Esophagus squamous epithelium (tissue), 5 donors: ENCODE measurements at regions not wholly inside any gene's neighbourhood (a gene's known extent, or its start where the extent isn't known, plus 50 kb on each side); places are given as distances from the start of the nearest gene placed in this dataset.

ENCODE experiments used
- DNase-seq: peaks from one replicate; lab custom pipeline; 2025; lab: John Stamatoyannopoulos, UW
- H3K27ac ChIP-seq, 4 donors: fragments of 200-600 bp; sonication (generic); one replicate each; pipeline ENCODE4 v1.5.1; 2016 to 2019; ENCODE audit warnings: mild to moderate bottlenecking in 1 of 4
- H3K27me3 ChIP-seq, 4 donors: fragments of 200-600 bp; sonication (generic); 1 replicate in 3 of 4; 2 replicates in 1 of 4; pipeline versions ENCODE4 v1.5.1 to v1.6.0; 2017 to 2021; ENCODE audit warnings: antibody characterized with exemption in 1 of 4
- H3K36me3 ChIP-seq, 3 donors: fragments of 200-600 bp; sonication (generic); one replicate each; pipeline ENCODE4 v1.5.1; 2016 to 2019
- H3K4me1 ChIP-seq, 3 donors: fragments of 200-600 bp; sonication (generic); one replicate each; pipeline ENCODE4 v1.5.1; 2017 to 2019
- H3K4me3 ChIP-seq, 4 donors: fragments of 200-600 bp; sonication (generic); 1 replicate in 3 of 4; 2 replicates in 1 of 4; pipeline ENCODE4 v1.5.1; 2016 to 2019; ENCODE audit warnings: mild to moderate bottlenecking in 2 of 4, moderate library complexity in 1 of 4
- H3K9me3 ChIP-seq, 3 donors: fragments of 200-600 bp; sonication (generic); one replicate each; pipeline ENCODE4 v1.5.1; 2016 to 2019
- POLR2A ChIP-seq, 4 donors: fragments of 450-650 bp; IDR thresholded peaks; one replicate each; pipeline ENCODE4 v1.6.1; 2017; ENCODE audit warnings: antibody characterized with exemption in 4 of 4, mild to moderate bottlenecking in 4 of 4, moderate library complexity in 3 of 4
- WGBS, 2 donors: methylation state at CpG; one replicate each; pipeline ENCODE4 v1.1.5; 2018; 5-methylcytosine and 5-hydroxymethylcytosine counted together
- intact Hi-C: fragments of 100-400 bp; cut with DNase I; formaldehyde crosslinking; loops from one replicate; pipeline ENCODE4 v1.15.0; 2022
- TF ChIP-seq, protein P1 (sequence below), 6 experiments: fragments of 450-650 bp in 4 of 6; fragments of 200-600 bp in 2 of 6; sonication (generic) in 2 of 6; IDR thresholded peaks; one replicate each; pipeline ENCODE4 v1.5.1; 2016 to 2019; ENCODE audit warnings: antibody characterized with exemption in 6 of 6, mild to moderate bottlenecking in 4 of 6, moderate library complexity in 4 of 6
- donor health status: DM: yes; HTN: yes; CAD: no.

DNA sequence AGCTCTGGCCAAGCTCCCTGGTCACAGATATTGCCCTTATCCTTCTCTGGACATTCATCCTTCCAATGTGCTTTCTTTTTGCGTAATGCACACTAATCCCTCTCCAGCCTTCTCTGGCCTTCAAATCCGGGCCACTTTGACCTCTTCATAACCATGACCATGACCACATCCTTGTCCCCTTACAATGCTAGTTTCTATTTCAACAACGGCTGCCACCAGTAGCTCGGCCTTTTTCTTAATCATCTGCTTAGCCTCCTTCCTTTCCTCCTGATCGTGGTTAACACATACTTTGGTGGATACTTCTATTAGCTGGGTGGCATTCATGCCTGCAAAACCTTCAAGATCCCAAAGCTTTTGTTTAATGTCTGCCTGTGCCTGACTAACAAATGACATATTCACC, 264.4 kb upstream of the RBMY1B start:
- H3K4me1 ChIP-seq, result no peaks in the 10 kb centered on the region
- H3K27ac ChIP-seq, result no peak overlapping the region
- H3K4me3 ChIP-seq, result no peak overlapping the region
- DNase-seq, result no peak
- H3K36me3 ChIP-seq, result no peaks in the 10 kb centered on the region
- no peaks in the 10 kb centered on the region for H3K27me3 ChIP-seq
- intact Hi-C loops, result no loop called here
- WGBS, 2 donors, result 66% methylated on average over 5 of the region's 5 CpGs; no CpG with 5 or more reads in 1 of the 2 donors
- TF ChIP-seq, protein P1, sequence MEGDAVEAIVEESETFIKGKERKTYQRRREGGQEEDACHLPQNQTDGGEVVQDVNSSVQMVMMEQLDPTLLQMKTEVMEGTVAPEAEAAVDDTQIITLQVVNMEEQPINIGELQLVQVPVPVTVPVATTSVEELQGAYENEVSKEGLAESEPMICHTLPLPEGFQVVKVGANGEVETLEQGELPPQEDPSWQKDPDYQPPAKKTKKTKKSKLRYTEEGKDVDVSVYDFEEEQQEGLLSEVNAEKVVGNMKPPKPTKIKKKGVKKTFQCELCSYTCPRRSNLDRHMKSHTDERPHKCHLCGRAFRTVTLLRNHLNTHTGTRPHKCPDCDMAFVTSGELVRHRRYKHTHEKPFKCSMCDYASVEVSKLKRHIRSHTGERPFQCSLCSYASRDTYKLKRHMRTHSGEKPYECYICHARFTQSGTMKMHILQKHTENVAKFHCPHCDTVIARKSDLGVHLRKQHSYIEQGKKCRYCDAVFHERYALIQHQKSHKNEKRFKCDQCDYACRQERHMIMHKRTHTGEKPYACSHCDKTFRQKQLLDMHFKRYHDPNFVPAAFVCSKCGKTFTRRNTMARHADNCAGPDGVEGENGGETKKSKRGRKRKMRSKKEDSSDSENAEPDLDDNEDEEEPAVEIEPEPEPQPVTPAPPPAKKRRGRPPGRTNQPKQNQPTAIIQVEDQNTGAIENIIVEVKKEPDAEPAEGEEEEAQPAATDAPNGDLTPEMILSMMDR (IDR thresholded peaks at IDR 0.05), result no peak
- TF ChIP-seq POLR2A (IDR thresholded peaks at IDR 0.05), result no peak
- H3K9me3 ChIP-seq, result no peaks in the 10 kb centered on the region

DNA sequence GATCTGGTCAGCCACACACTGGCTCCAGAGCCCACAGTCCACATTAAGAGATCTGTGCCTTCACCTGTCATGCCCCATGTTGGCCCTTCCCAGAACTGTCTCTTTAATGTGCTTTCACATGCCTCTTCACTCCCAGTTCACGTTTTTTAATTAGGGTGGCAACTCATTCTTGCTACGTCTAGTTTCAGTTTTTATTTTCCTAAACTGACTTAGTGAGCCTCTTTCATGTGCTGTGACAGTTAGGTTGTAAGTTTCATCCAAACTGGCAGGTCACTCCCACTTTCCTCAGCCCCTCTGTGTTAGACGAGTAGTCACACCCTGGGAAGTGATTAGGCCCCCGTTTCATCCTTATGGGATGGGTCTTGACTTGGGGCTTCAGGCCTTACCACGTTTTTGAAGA, 262.5 kb upstream of the RBMY1B start:
- no peaks in the 10 kb centered on the region for H3K27me3 ChIP-seq
- H3K4me1 ChIP-seq, result no peaks in the 10 kb centered on the region
- WGBS, 2 donors, result 56% methylated on average over 3 of the region's 5 CpGs; no CpG with 5 or more reads in 1 of the 2 donors
- no peaks in the 10 kb centered on the region for H3K36me3 ChIP-seq
- no peak overlapping the region for H3K4me3 ChIP-seq
- intact Hi-C loops, result no loop called here
- TF ChIP-seq, protein P1 (IDR thresholded peaks at IDR 0.05), result no peak
- no peak for TF ChIP-seq POLR2A (IDR thresholded peaks at IDR 0.05)
- peak overlapping the region in 1 of 4 donors; percentile 13 for H3K27ac ChIP-seq
- DNase-seq, result no peak
- H3K9me3 ChIP-seq, result no peaks in the 10 kb centered on the region

DNA sequence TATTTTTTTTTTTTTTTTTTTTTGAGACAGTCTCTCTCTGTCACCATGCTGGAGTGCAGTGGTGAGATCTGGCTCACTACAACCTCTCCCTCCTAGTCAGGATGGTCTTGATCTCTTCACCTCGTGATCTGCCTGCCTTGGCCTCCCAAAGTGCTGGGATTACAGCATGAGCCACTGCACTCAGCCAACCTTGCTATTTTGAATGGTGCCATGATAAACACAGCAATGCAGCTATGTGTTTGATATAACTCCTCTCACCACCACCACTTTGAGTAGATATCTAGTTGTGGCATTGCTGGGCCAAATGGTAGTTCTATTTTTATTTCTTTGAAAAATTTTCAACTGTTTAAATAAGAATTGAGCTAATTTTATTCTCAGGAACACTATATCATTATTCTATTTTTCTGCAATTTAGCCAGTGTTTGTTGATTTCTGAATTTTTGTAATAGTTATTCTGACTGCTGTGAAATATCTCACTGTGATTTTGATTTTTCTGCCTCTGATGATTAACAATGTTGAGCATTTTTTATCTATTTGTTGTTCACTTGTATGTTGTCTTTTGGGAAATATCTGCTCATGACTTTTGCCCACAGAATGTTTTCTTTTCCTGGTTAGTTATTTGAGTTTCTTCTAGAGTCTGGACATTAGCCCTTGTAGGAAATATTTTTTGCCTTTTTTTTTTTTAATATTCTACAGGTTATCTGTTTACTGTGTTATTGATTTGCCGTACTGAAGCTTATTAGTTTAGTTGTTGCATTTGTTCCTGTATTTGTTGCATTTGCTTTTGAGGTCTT, 257.5 kb upstream of the RBMY1B start:
- Histone ChIP-seq H3K27me3 (no peaks in the 10 kb centered on the region), H3K27ac (no peak overlapping the region), H3K4me3 (no peak overlapping the region), H3K36me3 (no peaks in the 10 kb centered on the region), H3K9me3 (no peaks in the 10 kb centered on the region), H3K4me1 (no peaks in the 10 kb centered on the region)
- WGBS, 2 donors, result 83% methylated on average over 1 of the region's 2 CpGs; no CpG with 5 or more reads in 1 of the 2 donors
- DNase-seq, result no peak
- intact Hi-C loops, result no loop called here
- TF ChIP-seq, protein P1 (IDR thresholded peaks at IDR 0.05), result no peak

DNA sequence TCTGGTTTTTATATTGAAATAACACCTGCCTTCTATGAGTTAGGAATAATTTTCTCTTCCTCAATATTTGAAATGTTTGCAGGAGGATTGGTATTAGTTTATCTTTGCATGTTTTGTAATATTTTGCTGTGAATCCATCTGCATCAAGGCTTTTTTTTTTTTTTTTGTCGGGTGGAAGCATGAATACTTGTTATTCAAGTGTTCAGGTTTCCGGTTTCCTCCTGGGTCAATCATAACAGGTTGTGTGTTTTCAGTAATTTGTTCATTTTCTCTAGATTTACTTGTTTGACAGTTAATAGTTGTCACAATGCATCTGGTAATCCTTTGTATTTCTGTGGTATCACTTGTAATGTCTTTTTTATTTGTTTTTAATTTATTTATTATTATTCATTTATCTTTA, 256.7 kb upstream of the RBMY1B start:
- Histone ChIP-seq H3K27me3 (no peaks in the 10 kb centered on the region), H3K27ac (no peak overlapping the region), H3K4me3 (no peak overlapping the region), H3K9me3 (no peaks in the 10 kb centered on the region), H3K4me1 (no peaks in the 10 kb centered on the region), H3K36me3 (no peaks in the 10 kb centered on the region)
- no peak for DNase-seq
- WGBS, 2 donors, result 48% methylated on average over 2 of the region's 2 CpGs; no CpG with 5 or more reads in 1 of the 2 donors
- TF ChIP-seq POLR2A (IDR thresholded peaks at IDR 0.05), result no peak
- TF ChIP-seq, protein P1 (IDR thresholded peaks at IDR 0.05), result no peak
- intact Hi-C loops, result no loop called here

DNA sequence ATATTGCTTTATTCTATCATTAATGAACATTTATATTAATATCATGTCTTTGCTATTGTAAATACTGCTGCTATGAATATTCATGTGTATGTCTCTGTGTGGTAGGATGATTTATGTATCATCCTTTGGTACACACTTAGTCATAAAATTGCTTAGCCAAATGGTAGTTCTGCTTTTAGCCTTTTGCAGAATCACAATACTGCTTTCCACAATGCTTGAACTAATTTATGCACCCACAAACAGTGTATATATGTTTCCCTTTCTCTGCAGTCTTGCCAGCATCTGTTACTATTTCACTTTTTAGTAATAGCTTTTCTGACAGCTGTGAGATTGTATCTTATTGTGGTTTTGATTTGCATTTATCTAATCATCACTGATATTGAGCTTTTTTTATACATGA, 254.3 kb upstream of the RBMY1B start:
- no peaks in the 10 kb centered on the region for H3K4me1 ChIP-seq
- no peaks in the 10 kb centered on the region for H3K36me3 ChIP-seq
- H3K9me3 ChIP-seq, result no peaks in the 10 kb centered on the region
- DNase-seq, result no peak
- no peaks in the 10 kb centered on the region for H3K27me3 ChIP-seq
- no peak overlapping the region for H3K4me3 ChIP-seq
- TF ChIP-seq POLR2A (IDR thresholded peaks at IDR 0.05), result no peak
- TF ChIP-seq, protein P1 (IDR thresholded peaks at IDR 0.05), result no peak
- H3K27ac ChIP-seq, result no peak overlapping the region
- intact Hi-C loops, result no loop called here
